HepG2 (cell line): ENCODE measurements at regions not wholly inside any gene's neighbourhood (a gene's known extent, or its start where the extent isn't known, plus 50 kb on each side); places are given as distances from the start of the nearest gene placed in this dataset.

Source experiments
- ATAC-seq: fragments of 200-7000 bp; cut with Tn5 transposase; 3 replicates; pipeline ENCODE4 v1.9.1; 2020; ENCODE audit warnings: mild to moderate bottlenecking, moderate library complexity
- BruUV-seq: library from RNA; stranded (reverse); fragments of 400-500 nt; replicated peaks from 2 replicates; lab custom pipeline; 2021; lab: Mats Ljungman, UMichigan
- CTCF ChIA-PET: fragments of 300-600 bp; formaldehyde crosslinking; extraction: SDS; loops from one replicate; lab custom pipeline; 2021; ENCODE audit warnings: low total read pairs, inconsistent platforms, low intra/inter-chr PET ratio; lab: Yijun Ruan, JAX
- POLR2A ChIA-PET: fragments of 350-600 bp; sonication (Branson Sonifier 250); formaldehyde crosslinking; loops from one replicate; lab custom pipeline; 2020; ENCODE audit warnings: antibody characterized with exemption, inconsistent platforms; lab: Yijun Ruan, JAX
- DNase-seq: peaks from one replicate; pipeline ENCODE4 v3.0.0-alpha.2; 2015; ENCODE audit warnings: low spot score
- FAIRE-seq: peaks from 3 replicates; lab custom pipeline; 2011; peaks lifted over from hg19 to GRCh38; lab: Jason Lieb, UNC
- H2AFZ ChIP-seq: one replicate; pipeline ENCODE4 v1.6.1; 2011; ENCODE audit warnings: low read length, inconsistent platforms
- H3K27ac ChIP-seq: fragments of 300-600 bp; 3 replicates; pipeline ENCODE4 v1.8.0; 2011; ENCODE audit warnings: mixed run types, mild to moderate bottlenecking, mixed read lengths, low read length, inconsistent platforms; ENCODE audit not compliant: insufficient read depth; ENCODE audit errors: extremely low read length
- H3K27me3 ChIP-seq, 2 experiments: fragments of 200-600 bp in 1 of 2; 2 replicates in 1 of 2; 3 replicates in 1 of 2; pipeline versions ENCODE4 v1.6.0 to v1.8.0; 2011; ENCODE audit warnings: low read length in 2 of 2, mild to moderate bottlenecking in 2 of 2, moderate library complexity in 2 of 2, inconsistent platforms in 1 of 2; ENCODE audit not compliant: insufficient read depth in 2 of 2, control insufficient read depth in 1 of 2
- H3K36me3 ChIP-seq, 2 experiments: fragments of 200-600 bp in 1 of 2; replicated peaks in 1 of 2; 2 replicates in 1 of 2; 3 replicates in 1 of 2; pipeline versions ENCODE4 v1.5.1 to v1.8.0; 2011; ENCODE audit warnings: low read length in 2 of 2, inconsistent platforms in 1 of 2; ENCODE audit not compliant: insufficient read depth in 2 of 2, control insufficient read depth in 1 of 2
- H3K4me1 ChIP-seq: 2 replicates; pipeline ENCODE4 v1.5.1; 2012; ENCODE audit warnings: low read length, inconsistent platforms; ENCODE audit not compliant: insufficient read depth
- H3K4me2 ChIP-seq: 2 replicates; pipeline ENCODE4 v1.6.0; 2011; ENCODE audit warnings: low read depth, low read length, inconsistent platforms
- H3K4me3 ChIP-seq, 3 experiments: fragments of 200-600 bp in 1 of 3; sonication (generic), shearing (Covaris generic) in 1 of 3; replicated peaks in 1 of 3; 2 replicates each; pipeline ENCODE4 v1.5.1; 2011 to 2016; ENCODE audit warnings: low read length in 3 of 3, inconsistent platforms in 2 of 3, low read depth in 2 of 3, mild to moderate bottlenecking in 2 of 3, control low read depth in 1 of 3, mixed read lengths in 1 of 3; ENCODE audit not compliant: insufficient read depth in 1 of 3
- H3K79me2 ChIP-seq: one replicate; pipeline ENCODE4 v1.6.1; 2011; ENCODE audit warnings: low read length, inconsistent platforms; ENCODE audit not compliant: insufficient read depth
- H3K9ac ChIP-seq: 2 replicates; pipeline ENCODE4 v1.6.0; 2011; ENCODE audit warnings: mild to moderate bottlenecking, low read depth, low read length, inconsistent platforms; ENCODE audit not compliant: insufficient read depth
- H3K9me3 ChIP-seq: 2 replicates; pipeline ENCODE4 v1.5.1; 2012; ENCODE audit warnings: mild to moderate bottlenecking, low read length
- H4K20me1 ChIP-seq: 2 replicates; pipeline ENCODE4 v1.6.0; 2011; ENCODE audit warnings: inconsistent platforms, mild to moderate bottlenecking, low read length, moderate library complexity; ENCODE audit not compliant: insufficient read depth
- KMT2A ChIP-seq: sonication (generic); formaldehyde crosslinking; IDR thresholded peaks from 2 replicates; pipeline ENCODE4 v1.4.0; 2020; ENCODE audit warnings: missing genetic modification reagents
- MAZ ChIP-seq, 2 experiments: sonication (generic) in 1 of 2; formaldehyde crosslinking in 1 of 2; IDR thresholded peaks; 2 replicates each; pipeline versions ENCODE4 v1.5.0 to v1.6.1; 2012 to 2020; ENCODE audit warnings: low read depth in 2 of 2, mild to moderate bottlenecking in 2 of 2, borderline replicate concordance in 1 of 2, improper control_type of control experiment in 1 of 2, low read length in 1 of 2, missing genetic modification reagents in 1 of 2, moderate library complexity in 1 of 2
- MTA3 ChIP-seq: sonication (generic); formaldehyde crosslinking; IDR thresholded peaks from 2 replicates; pipeline ENCODE4 v1.4.0; 2020; ENCODE audit warnings: missing genetic modification reagents
- NBN ChIP-seq: fragments of 450-650 bp; conservative IDR thresholded peaks from 2 replicates; pipeline ENCODE4 v1.6.1; 2017
- NONO ChIP-seq, 2 experiments: fragments of 450-650 bp in 1 of 2; sonication (generic) in 1 of 2; formaldehyde crosslinking in 1 of 2; IDR thresholded peaks in 1 of 2; conservative IDR thresholded peaks in 1 of 2; 2 replicates each; pipeline versions ENCODE4 v1.6.1 to v1.8.0; 2017 to 2022; ENCODE audit warnings: mild to moderate bottlenecking in 1 of 2, missing genetic modification reagents in 1 of 2, moderate library complexity in 1 of 2
- ONECUT2 ChIP-seq: sonication (generic); formaldehyde crosslinking; IDR thresholded peaks from 2 replicates; pipeline ENCODE4 v1.4.0; 2020; ENCODE audit warnings: missing genetic modification reagents
- PHF21A ChIP-seq: sonication (generic); formaldehyde crosslinking; IDR thresholded peaks from 2 replicates; pipeline ENCODE4 v1.5.0; 2020; ENCODE audit warnings: mild to moderate bottlenecking, missing genetic modification reagents
- SNAI1 ChIP-seq: sonication (generic); formaldehyde crosslinking; IDR thresholded peaks from 2 replicates; pipeline ENCODE4 v1.5.0; 2020; ENCODE audit warnings: mild to moderate bottlenecking, missing genetic modification reagents, borderline replicate concordance
- SRSF4 ChIP-seq: fragments of 200-400 bp; formaldehyde crosslinking; IDR thresholded peaks from one replicate; pipeline ENCODE4 v1.6.1; 2018; ENCODE audit warnings: mild to moderate bottlenecking, low read depth, low read length, moderate library complexity; ENCODE audit not compliant: poor library complexity, severe bottlenecking
- SRSF9 ChIP-seq: fragments of 200-400 bp; formaldehyde crosslinking; IDR thresholded peaks from 2 replicates; pipeline ENCODE4 v1.6.1; 2018; ENCODE audit warnings: borderline replicate concordance, mild to moderate bottlenecking, low read depth, low read length; ENCODE audit not compliant: insufficient read depth, poor library complexity, severe bottlenecking
- ZNF235 ChIP-seq: sonication (generic); formaldehyde crosslinking; IDR thresholded peaks from 2 replicates; pipeline ENCODE4 v1.8.1; 2023; ENCODE audit warnings: mild to moderate bottlenecking, missing genetic modification reagents, borderline replicate concordance
- ZNF335 ChIP-seq: sonication (generic); formaldehyde crosslinking; IDR thresholded peaks from 2 replicates; pipeline ENCODE4 v1.4.0; 2020; ENCODE audit warnings: missing genetic modification reagents
- ZNF337 ChIP-seq: sonication (generic); formaldehyde crosslinking; IDR thresholded peaks from 2 replicates; pipeline ENCODE4 v1.5.1; 2020; ENCODE audit warnings: missing genetic modification reagents, low read depth, mild to moderate bottlenecking, borderline replicate concordance
- ZNF501 ChIP-seq: sonication (generic); formaldehyde crosslinking; IDR thresholded peaks from 2 replicates; pipeline ENCODE4 v1.5.1; 2020; ENCODE audit warnings: mild to moderate bottlenecking, moderate library complexity, missing genetic modification reagents
- ZNF607 ChIP-seq: sonication (generic); formaldehyde crosslinking; IDR thresholded peaks from 2 replicates; pipeline ENCODE4 v1.5.1; 2020; ENCODE audit warnings: missing genetic modification reagents, mild to moderate bottlenecking, borderline replicate concordance
- in situ Hi-C: cut with HindIII; loops from 2 replicates; pipeline ENCODE4 v1.10.0; 2017; ENCODE audit warnings: low pct_unique_long_range_greater_than_20kb; ENCODE audit not compliant: extremely low pct_ligation_motif_present
- intact Hi-C: fragments of 100-400 bp; cut with micrococcal nuclease; formaldehyde crosslinking; loops from one replicate; pipeline ENCODE4 v1.10.0; 2022; ENCODE audit not compliant: unreplicated experiment
- TF ChIP-seq, protein P1 (sequence below): IDR thresholded peaks from 2 replicates; pipeline ENCODE4 v1.4.0; 2020; ENCODE audit warnings: mild to moderate bottlenecking, missing genetic modification reagents
- TF ChIP-seq, protein P2 (sequence below): sonication (generic); formaldehyde crosslinking; IDR thresholded peaks from 2 replicates; pipeline ENCODE4 v1.4.0; 2020; ENCODE audit warnings: mild to moderate bottlenecking, missing genetic modification reagents
- TF ChIP-seq, protein P3 (sequence below): sonication (generic); formaldehyde crosslinking; IDR thresholded peaks from 2 replicates; pipeline ENCODE4 v1.8.0; 2022; ENCODE audit warnings: mild to moderate bottlenecking, missing genetic modification reagents

DNA sequence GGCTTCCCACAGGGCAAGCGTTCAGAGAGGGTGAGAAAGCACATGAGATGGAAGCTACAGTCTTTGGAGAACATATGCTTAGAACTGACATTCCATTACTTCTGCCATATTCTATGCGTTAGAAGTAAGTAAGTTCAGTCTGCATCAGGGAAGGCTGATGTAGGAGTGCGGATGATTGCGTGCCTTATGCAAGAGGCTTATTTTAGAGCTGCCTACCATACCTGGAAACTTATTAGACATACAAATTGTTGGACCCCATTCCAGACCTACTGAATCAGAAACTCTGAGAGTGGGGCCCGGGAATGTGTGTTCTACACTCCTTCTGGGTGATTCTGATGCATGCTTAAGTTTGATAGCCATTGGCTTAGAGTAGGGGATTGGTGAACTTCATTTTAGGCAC lies 174.9 kb downstream of the KTN1 start (continued):
- TF ChIP-seq, protein P1, sequence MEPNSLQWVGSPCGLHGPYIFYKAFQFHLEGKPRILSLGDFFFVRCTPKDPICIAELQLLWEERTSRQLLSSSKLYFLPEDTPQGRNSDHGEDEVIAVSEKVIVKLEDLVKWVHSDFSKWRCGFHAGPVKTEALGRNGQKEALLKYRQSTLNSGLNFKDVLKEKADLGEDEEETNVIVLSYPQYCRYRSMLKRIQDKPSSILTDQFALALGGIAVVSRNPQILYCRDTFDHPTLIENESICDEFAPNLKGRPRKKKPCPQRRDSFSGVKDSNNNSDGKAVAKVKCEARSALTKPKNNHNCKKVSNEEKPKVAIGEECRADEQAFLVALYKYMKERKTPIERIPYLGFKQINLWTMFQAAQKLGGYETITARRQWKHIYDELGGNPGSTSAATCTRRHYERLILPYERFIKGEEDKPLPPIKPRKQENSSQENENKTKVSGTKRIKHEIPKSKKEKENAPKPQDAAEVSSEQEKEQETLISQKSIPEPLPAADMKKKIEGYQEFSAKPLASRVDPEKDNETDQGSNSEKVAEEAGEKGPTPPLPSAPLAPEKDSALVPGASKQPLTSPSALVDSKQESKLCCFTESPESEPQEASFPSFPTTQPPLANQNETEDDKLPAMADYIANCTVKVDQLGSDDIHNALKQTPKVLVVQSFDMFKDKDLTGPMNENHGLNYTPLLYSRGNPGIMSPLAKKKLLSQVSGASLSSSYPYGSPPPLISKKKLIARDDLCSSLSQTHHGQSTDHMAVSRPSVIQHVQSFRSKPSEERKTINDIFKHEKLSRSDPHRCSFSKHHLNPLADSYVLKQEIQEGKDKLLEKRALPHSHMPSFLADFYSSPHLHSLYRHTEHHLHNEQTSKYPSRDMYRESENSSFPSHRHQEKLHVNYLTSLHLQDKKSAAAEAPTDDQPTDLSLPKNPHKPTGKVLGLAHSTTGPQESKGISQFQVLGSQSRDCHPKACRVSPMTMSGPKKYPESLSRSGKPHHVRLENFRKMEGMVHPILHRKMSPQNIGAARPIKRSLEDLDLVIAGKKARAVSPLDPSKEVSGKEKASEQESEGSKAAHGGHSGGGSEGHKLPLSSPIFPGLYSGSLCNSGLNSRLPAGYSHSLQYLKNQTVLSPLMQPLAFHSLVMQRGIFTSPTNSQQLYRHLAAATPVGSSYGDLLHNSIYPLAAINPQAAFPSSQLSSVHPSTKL, result no peak
- TF ChIP-seq SNAI1 (CRISPR knock-in tag) (no peak), ONECUT2 (CRISPR knock-in tag) (no peak), ZNF335 (CRISPR knock-in tag) (no peak)

DNA sequence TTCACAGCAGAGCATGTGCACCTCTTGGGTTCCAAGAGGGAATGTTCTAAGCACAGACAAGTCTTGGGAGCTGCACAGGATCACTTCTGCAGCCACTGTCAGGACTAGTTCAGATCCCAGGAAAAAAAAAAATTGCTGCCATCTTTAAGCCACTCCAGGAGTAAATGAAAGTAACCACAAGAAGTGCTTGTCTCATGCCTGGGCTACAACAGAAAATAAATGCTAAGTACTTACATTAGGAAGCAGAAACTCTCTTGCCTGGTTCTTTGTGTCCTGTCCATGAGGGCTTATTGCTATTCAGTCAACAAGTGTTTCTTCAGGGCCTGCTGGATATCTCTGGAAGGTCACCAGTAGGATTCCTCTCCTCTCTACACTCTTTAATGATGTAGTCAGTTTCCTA lies 176.1 kb downstream of the KTN1 start:
- FAIRE-seq, result no peak
- CTCF ChIA-PET, result no interaction called here
- in situ Hi-C loops, result no loop called here

More for the DNA sequence above, 176.1 kb downstream of the KTN1 start:
- DNase-seq (no peak), ATAC-seq (no peak)
- Histone ChIP-seq H3K36me3 (no peaks in the 10 kb centered on the region), H3K4me2 (no peak overlapping the region), H2AFZ (no peak overlapping the region), H3K27ac (no peak overlapping the region), H3K4me3 (no peak overlapping the region), H4K20me1 (no peaks in the 10 kb centered on the region), H3K9ac (no peak overlapping the region), H3K4me1 (peaks cover 9% of the 10 kb centered on the region; the same call in 1 of the 2 replicates), H3K79me2 (no peaks in the 10 kb centered on the region), H3K27me3 (no peaks in the 10 kb centered on the region; a peak in 1 of 5 replicates), H3K9me3 (no peaks in the 10 kb centered on the region)
- intact Hi-C loops, result no loop called here
- POLR2A ChIA-PET, result no interaction called here
- BruUV-seq, result no TSS peak
- TF ChIP-seq KMT2A (CRISPR knock-in tag) (no peak), NONO (IDR thresholded peaks at IDR 0.05) (no peak), NONO (CRISPR knock-in tag; conservative IDR thresholded peaks at IDR 0.05) (no peak), ZNF337 (CRISPR knock-in tag) (no peak), MTA3 (CRISPR knock-in tag) (no peak), ZNF501 (no peak), MAZ (IDR thresholded peaks at IDR 0.05; ENCODE audit: borderline replicate concordance, low read depth, low read length) (no peak), MAZ (CRISPR knock-in tag; IDR thresholded peaks at IDR 0.05; ENCODE audit: low read depth) (no peak), SRSF4 (no peak), ZNF607 (CRISPR knock-in tag) (no peak), PHF21A (no peak), ZNF235 (CRISPR knock-in tag) (no peak), NBN (no peak), SRSF9 (no peak)
- TF ChIP-seq, protein P2, sequence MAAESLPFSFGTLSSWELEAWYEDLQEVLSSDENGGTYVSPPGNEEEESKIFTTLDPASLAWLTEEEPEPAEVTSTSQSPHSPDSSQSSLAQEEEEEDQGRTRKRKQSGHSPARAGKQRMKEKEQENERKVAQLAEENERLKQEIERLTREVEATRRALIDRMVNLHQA (CRISPR knock-in tag), result no peak
- TF ChIP-seq, protein P3, sequence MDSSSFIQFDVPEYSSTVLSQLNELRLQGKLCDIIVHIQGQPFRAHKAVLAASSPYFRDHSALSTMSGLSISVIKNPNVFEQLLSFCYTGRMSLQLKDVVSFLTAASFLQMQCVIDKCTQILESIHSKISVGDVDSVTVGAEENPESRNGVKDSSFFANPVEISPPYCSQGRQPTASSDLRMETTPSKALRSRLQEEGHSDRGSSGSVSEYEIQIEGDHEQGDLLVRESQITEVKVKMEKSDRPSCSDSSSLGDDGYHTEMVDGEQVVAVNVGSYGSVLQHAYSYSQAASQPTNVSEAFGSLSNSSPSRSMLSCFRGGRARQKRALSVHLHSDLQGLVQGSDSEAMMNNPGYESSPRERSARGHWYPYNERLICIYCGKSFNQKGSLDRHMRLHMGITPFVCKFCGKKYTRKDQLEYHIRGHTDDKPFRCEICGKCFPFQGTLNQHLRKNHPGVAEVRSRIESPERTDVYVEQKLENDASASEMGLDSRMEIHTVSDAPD (CRISPR knock-in tag), result no peak
